ENCODE measurements at regions not wholly inside any gene's neighbourhood (a gene's known extent, or its start where the extent isn't known, plus 50 kb on each side); places are given as distances from the start of the nearest gene placed in this dataset.

GRCh38 chr6:56364827-56365339 is 117.5 kb upstream of the COL21A1 start:
- Histone ChIP-seq H3K56ac (ENCODE audit: insufficient read length, low read depth, low read length) (no peak overlapping the region), H3K18ac (ENCODE audit: insufficient read length, low read depth, low read length) (no peak overlapping the region), H2BK5ac (ENCODE audit: insufficient read length, low read length) (no peak overlapping the region), H3K27me3 (ENCODE audit: insufficient read depth, low read length) (no peaks in the 10 kb centered on the region), H3K14ac (ENCODE audit: insufficient read depth, low read length) (no peak overlapping the region), H2BK20ac (ENCODE audit: low read depth, low read length, poor library complexity, severe bottlenecking) (no peak overlapping the region), H2AK5ac (ENCODE audit: insufficient read length, low read length) (no peak overlapping the region), H4K20me1 (ENCODE audit: control insufficient read depth, insufficient read depth, insufficient read length) (no peaks in the 10 kb centered on the region), H3K4me1 (ENCODE audit: insufficient read depth, low read length) (no peaks in the 10 kb centered on the region), H4K5ac (ENCODE audit: insufficient read length, low read depth, low read length) (no peak overlapping the region), H2BK12ac (ENCODE audit: insufficient read length, low read depth, low read length) (no peak overlapping the region), H3T11ph (ENCODE audit: low read length) (no peak overlapping the region), H4K91ac (ENCODE audit: insufficient read length, low read depth, low read length) (no peak overlapping the region), H3K9ac (ENCODE audit: extremely low read depth, insufficient read length, low read length) (no peak overlapping the region), H3K4me2 (ENCODE audit: insufficient read depth, insufficient read length, low read length) (no peak overlapping the region), H3K23ac (ENCODE audit: insufficient read length, low read depth, low read length) (no peak overlapping the region), H3K27ac (ENCODE audit: insufficient read length, low read depth, low read length) (no peak overlapping the region), H3K23me2 (ENCODE audit: insufficient read length, low read depth, low read length, poor library complexity, severe bottlenecking) (no peaks in the 10 kb centered on the region), H3K79me2 (ENCODE audit: insufficient read depth, low read length) (no peaks in the 10 kb centered on the region), H2AFZ (ENCODE audit: low read length) (no peak overlapping the region), H3K9me3 (ENCODE audit: control insufficient read depth, low read depth, low read length) (no peaks in the 10 kb centered on the region), H3K4ac (ENCODE audit: low read depth, low read length) (no peak overlapping the region), H2BK120ac (ENCODE audit: low read depth, low read length, poor library complexity, severe bottlenecking) (no peak overlapping the region), H3K79me1 (ENCODE audit: insufficient read depth, low read depth, low read length, poor library complexity, severe bottlenecking) (no peaks in the 10 kb centered on the region), H4K8ac (replicated peaks; ENCODE audit: insufficient read length, low read depth, low read length) (no peak overlapping the region), H2BK15ac (ENCODE audit: low read depth, low read length) (no peak overlapping the region)
- Mint-ChIP-seq H3K4me3 (no peak overlapping the region), H3K27ac (no peak overlapping the region), H3K36me3 (ENCODE audit: insufficient read depth in 1 of 3, low read depth in 3 of 3) (no peaks in the 10 kb centered on the region), H3K9me3 (no peaks in the 10 kb centered on the region), H3K27me3 (ENCODE audit: low read depth) (no peaks in the 10 kb centered on the region), H3K4me1 (peaks cover 0 to 3% of the 10 kb centered on the region in 2 experiments; a peak in 2 of 4 replicates)
- no CpG with 5 or more reads among the region's 2 CpGs for WGBS (ENCODE audit: extremely low coverage, insufficient read length, low lambda C conversion rate)
- no peak for DNase-seq
- no peak for TF ChIP-seq CTCF (conservative IDR thresholded peaks at IDR 0.05)
